Glutamatergic neuron (in vitro differentiated cells): ENCODE measurements at regions not wholly inside any gene's neighbourhood (a gene's known extent, or its start where the extent isn't known, plus 50 kb on each side); places are given as distances from the start of the nearest gene placed in this dataset.

ENCODE experiments used
- DNase-seq: peaks from one replicate; pipeline ENCODE4 v3.0.0; 2022
- H3K27ac Mint-ChIP-seq: one replicate; pipeline ENCODE4 v1.8.0; 2020; ENCODE audit warnings: mild to moderate bottlenecking, mixed read lengths, inconsistent platforms; ENCODE audit not compliant: unreplicated experiment
- H3K27me3 Mint-ChIP-seq: one replicate; pipeline ENCODE4 v1.8.0; 2020; ENCODE audit warnings: mild to moderate bottlenecking, moderate library complexity, mixed read lengths, inconsistent platforms; ENCODE audit not compliant: unreplicated experiment
- H3K36me3 Mint-ChIP-seq: one replicate; pipeline ENCODE4 v1.8.0; 2020; ENCODE audit warnings: mild to moderate bottlenecking, mixed read lengths, inconsistent platforms; ENCODE audit not compliant: unreplicated experiment
- H3K4me1 Mint-ChIP-seq: one replicate; pipeline ENCODE4 v1.8.0; 2020; ENCODE audit warnings: mild to moderate bottlenecking, low read depth, mixed read lengths, inconsistent platforms; ENCODE audit not compliant: unreplicated experiment
- H3K4me3 Mint-ChIP-seq: one replicate; pipeline ENCODE4 v1.8.0; 2020; ENCODE audit warnings: mild to moderate bottlenecking, mixed read lengths, inconsistent platforms; ENCODE audit not compliant: unreplicated experiment
- H3K9me3 Mint-ChIP-seq: one replicate; pipeline ENCODE4 v1.8.0; 2020; ENCODE audit warnings: mild to moderate bottlenecking, moderate library complexity, mixed read lengths, inconsistent platforms; ENCODE audit not compliant: unreplicated experiment
- CTCF ChIP-seq: fragments of 200-600 bp; sonication (generic); IDR thresholded peaks from one replicate; pipeline ENCODE4 v1.5.0; 2021; ENCODE audit not compliant: partially characterized antibody, unreplicated experiment

- Mint-ChIP-seq H3K27me3 (no peaks in the 10 kb centered on the region), H3K36me3 (no peaks in the 10 kb centered on the region), H3K27ac (no peak overlapping the region), H3K4me3 (no peak overlapping the region), H3K9me3 (no peaks in the 10 kb centered on the region), H3K4me1 (no peaks in the 10 kb centered on the region)
- DNase-seq, result no peak
- TF ChIP-seq CTCF, result no peak
These were observed 222.6 kb upstream of the DPYD start for GRCh38 chr1:98143403-98143802.

GRCh38 chr1:98133131-98133530, 212.3 kb upstream of the DPYD start:
- Mint-ChIP-seq H3K9me3 (no peaks in the 10 kb centered on the region), H3K4me1 (no peaks in the 10 kb centered on the region), H3K27ac (no peak overlapping the region), H3K27me3 (no peaks in the 10 kb centered on the region), H3K4me3 (no peak overlapping the region), H3K36me3 (no peaks in the 10 kb centered on the region)
- DNase-seq, result no peak
- no peak for TF ChIP-seq CTCF

- no peak overlapping the region for H3K27ac Mint-ChIP-seq
- DNase-seq, result no peak
These were observed 209.6 kb upstream of the DPYD start for GRCh38 chr1:98130408-98130807.

GRCh38 chr1:98129491-98129890, 208.7 kb upstream of the DPYD start:
- no peaks in the 10 kb centered on the region for H3K4me1 Mint-ChIP-seq

More at GRCh38 chr1:98130408-98130807, 209.6 kb upstream of the DPYD start:
- Mint-ChIP-seq H3K36me3 (no peaks in the 10 kb centered on the region), H3K9me3 (no peaks in the 10 kb centered on the region), H3K4me3 (no peak overlapping the region), H3K4me1 (no peaks in the 10 kb centered on the region), H3K27me3 (no peaks in the 10 kb centered on the region)
- no peak for TF ChIP-seq CTCF

GRCh38 chr1:98126740-98127139, 205.9 kb upstream of the DPYD start:
- H3K4me3 Mint-ChIP-seq, result no peak overlapping the region
- H3K4me1 Mint-ChIP-seq, result no peaks in the 10 kb centered on the region

More at GRCh38 chr1:98129491-98129890, 208.7 kb upstream of the DPYD start:
- Mint-ChIP-seq H3K4me3 (no peak overlapping the region), H3K36me3 (no peaks in the 10 kb centered on the region), H3K9me3 (no peaks in the 10 kb centered on the region), H3K27ac (no peak overlapping the region), H3K27me3 (no peaks in the 10 kb centered on the region)
- DNase-seq, result no peak
- TF ChIP-seq CTCF, result no peak

More at GRCh38 chr1:98126740-98127139, 205.9 kb upstream of the DPYD start:
- no peaks in the 10 kb centered on the region for H3K36me3 Mint-ChIP-seq
- no peaks in the 10 kb centered on the region for H3K27me3 Mint-ChIP-seq
- H3K9me3 Mint-ChIP-seq, result no peaks in the 10 kb centered on the region
- no peak overlapping the region for H3K27ac Mint-ChIP-seq
- TF ChIP-seq CTCF, result no peak
- no peak for DNase-seq
